A673 (cell line): ENCODE measurements at regions not wholly inside any gene's neighbourhood (a gene's known extent, or its start where the extent isn't known, plus 50 kb on each side); places are given as distances from the start of the nearest gene placed in this dataset.

Source experiments
- BruUV-seq: library from RNA; stranded (reverse); fragments of 400-500 nt; replicated peaks from 2 replicates; lab custom pipeline; 2021; lab: Mats Ljungman, UMichigan
- CTCF ChIA-PET: fragments of 300-600 bp; sonication (Branson Sonifier 250); formaldehyde crosslinking; loops from one replicate; lab custom pipeline; 2022; ENCODE audit warnings: antibody characterized with exemption; lab: Charles Lee
- POLR2A ChIA-PET: fragments of 300-600 bp; sonication (Branson Sonifier 250); formaldehyde crosslinking; loops from one replicate; lab custom pipeline; 2022; ENCODE audit warnings: antibody characterized with exemption; ENCODE audit not compliant: low non-redundant PET; lab: Charles Lee
- DNase-seq: peaks from one replicate; pipeline ENCODE4 v3.0.0-alpha.2; 2015; ENCODE audit warnings: low spot score
- H3K27ac ChIP-seq: fragments of 200-600 bp; sonication (generic); 2 replicates; pipeline ENCODE4 v1.5.1; 2016; ENCODE audit warnings: mixed run types, low read depth, mild to moderate bottlenecking, mixed read lengths, antibody characterized with exemption, low read length; ENCODE audit not compliant: poor library complexity, severe bottlenecking
- H3K27me3 ChIP-seq: fragments of 200-600 bp; sonication (generic); replicated peaks from 2 replicates; pipeline ENCODE4 v1.6.1; 2017; ENCODE audit warnings: mixed run types, low read depth, mild to moderate bottlenecking, mixed read lengths, antibody characterized with exemption, low read length; ENCODE audit not compliant: insufficient read depth, poor library complexity
- H3K36me3 ChIP-seq: fragments of 200-600 bp; sonication (generic); 2 replicates; pipeline ENCODE4 v1.6.1; 2016; ENCODE audit warnings: mixed run types, mild to moderate bottlenecking, mixed read lengths, antibody characterized with exemption, low read length; ENCODE audit not compliant: insufficient read depth, poor library complexity, severe bottlenecking
- H3K4me1 ChIP-seq: fragments of 200-600 bp; sonication (generic); 2 replicates; pipeline ENCODE4 v1.6.1; 2017; ENCODE audit warnings: mixed run types, mild to moderate bottlenecking, mixed read lengths, antibody characterized with exemption, low read length; ENCODE audit not compliant: insufficient read depth, poor library complexity, severe bottlenecking
- H3K4me3 ChIP-seq: fragments of 200-600 bp; sonication (generic); 2 replicates; pipeline ENCODE4 v1.5.1; 2016; ENCODE audit warnings: low read depth, mixed run types, mild to moderate bottlenecking, mixed read lengths, low read length; ENCODE audit not compliant: poor library complexity, severe bottlenecking
- H3K9me3 ChIP-seq: fragments of 200-600 bp; sonication (generic); 2 replicates; pipeline ENCODE4 v1.6.1; 2016; ENCODE audit warnings: mixed run types, low read depth, mild to moderate bottlenecking, mixed read lengths, antibody characterized with exemption, low read length; ENCODE audit not compliant: poor library complexity, severe bottlenecking
- EZH2 ChIP-seq: fragments of 200-600 bp; sonication (generic); IDR thresholded peaks from 2 replicates; pipeline ENCODE4 v1.6.1; 2017; ENCODE audit warnings: borderline replicate concordance, low read depth, mild to moderate bottlenecking, mixed read lengths, antibody characterized with exemption, low read length; ENCODE audit not compliant: poor library complexity, severe bottlenecking
- intact Hi-C: fragments of 100-400 bp; cut with micrococcal nuclease; formaldehyde crosslinking; loops from one replicate; pipeline ENCODE4 v1.10.0; 2022; ENCODE audit not compliant: unreplicated experiment
- TF ChIP-seq, protein P1 (sequence below): fragments of 300-800, 200-600 bp; sonication (generic); conservative IDR thresholded peaks from 2 replicates; pipeline ENCODE4 v1.5.1; 2017; ENCODE audit warnings: low read depth, mild to moderate bottlenecking, antibody characterized with exemption, low read length, moderate library complexity, mixed read lengths

DNA sequence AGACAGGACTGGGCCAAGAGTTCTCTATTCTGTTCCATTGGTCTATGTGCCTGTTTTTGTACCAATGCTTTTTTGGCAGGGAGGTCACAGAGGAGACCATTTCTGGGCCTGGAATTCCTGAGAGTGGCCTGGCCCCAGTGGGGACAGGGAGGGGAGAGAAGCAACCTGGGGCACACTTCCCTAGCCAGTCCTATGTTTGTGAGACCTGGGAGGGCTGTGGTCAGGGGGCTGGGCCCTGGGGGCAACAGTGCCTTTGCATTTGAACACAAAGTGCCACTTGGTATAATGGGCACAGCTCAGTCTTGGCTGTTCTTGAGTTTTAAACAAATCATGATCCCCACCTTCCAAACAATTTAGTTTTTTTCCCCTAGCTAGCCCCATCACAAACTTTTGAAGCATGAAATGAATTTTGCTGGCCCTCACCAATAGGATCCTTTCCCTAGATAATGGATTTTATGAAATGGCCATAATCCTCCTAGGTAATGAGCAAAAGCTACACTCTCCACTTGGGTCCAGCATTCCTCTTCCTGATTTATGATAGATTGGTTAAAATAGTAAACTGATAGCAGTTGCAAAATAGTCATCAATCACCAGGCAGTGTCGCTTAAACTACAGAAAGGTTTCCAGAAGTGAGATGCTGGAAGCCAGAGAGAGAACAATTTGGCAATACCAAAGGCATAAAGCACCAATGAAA is 133.5 kb downstream of the GLI2 start:
- Histone ChIP-seq H3K36me3 (no peaks in the 10 kb centered on the region), H3K4me3 (no peak overlapping the region), H3K27ac (no peak overlapping the region), H3K4me1 (peaks cover 11% of the 10 kb centered on the region), H3K9me3 (no peaks in the 10 kb centered on the region), H3K27me3 (no peaks in the 10 kb centered on the region)
- intact Hi-C loops, result no loop called here
- ChIA-PET POLR2A (no interaction called here), CTCF (no interaction called here)
- TF ChIP-seq EZH2, result no peak
- TF ChIP-seq, protein P1, sequence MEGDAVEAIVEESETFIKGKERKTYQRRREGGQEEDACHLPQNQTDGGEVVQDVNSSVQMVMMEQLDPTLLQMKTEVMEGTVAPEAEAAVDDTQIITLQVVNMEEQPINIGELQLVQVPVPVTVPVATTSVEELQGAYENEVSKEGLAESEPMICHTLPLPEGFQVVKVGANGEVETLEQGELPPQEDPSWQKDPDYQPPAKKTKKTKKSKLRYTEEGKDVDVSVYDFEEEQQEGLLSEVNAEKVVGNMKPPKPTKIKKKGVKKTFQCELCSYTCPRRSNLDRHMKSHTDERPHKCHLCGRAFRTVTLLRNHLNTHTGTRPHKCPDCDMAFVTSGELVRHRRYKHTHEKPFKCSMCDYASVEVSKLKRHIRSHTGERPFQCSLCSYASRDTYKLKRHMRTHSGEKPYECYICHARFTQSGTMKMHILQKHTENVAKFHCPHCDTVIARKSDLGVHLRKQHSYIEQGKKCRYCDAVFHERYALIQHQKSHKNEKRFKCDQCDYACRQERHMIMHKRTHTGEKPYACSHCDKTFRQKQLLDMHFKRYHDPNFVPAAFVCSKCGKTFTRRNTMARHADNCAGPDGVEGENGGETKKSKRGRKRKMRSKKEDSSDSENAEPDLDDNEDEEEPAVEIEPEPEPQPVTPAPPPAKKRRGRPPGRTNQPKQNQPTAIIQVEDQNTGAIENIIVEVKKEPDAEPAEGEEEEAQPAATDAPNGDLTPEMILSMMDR, result no peak
- no peak for DNase-seq
- BruUV-seq, result no TSS peak

DNA sequence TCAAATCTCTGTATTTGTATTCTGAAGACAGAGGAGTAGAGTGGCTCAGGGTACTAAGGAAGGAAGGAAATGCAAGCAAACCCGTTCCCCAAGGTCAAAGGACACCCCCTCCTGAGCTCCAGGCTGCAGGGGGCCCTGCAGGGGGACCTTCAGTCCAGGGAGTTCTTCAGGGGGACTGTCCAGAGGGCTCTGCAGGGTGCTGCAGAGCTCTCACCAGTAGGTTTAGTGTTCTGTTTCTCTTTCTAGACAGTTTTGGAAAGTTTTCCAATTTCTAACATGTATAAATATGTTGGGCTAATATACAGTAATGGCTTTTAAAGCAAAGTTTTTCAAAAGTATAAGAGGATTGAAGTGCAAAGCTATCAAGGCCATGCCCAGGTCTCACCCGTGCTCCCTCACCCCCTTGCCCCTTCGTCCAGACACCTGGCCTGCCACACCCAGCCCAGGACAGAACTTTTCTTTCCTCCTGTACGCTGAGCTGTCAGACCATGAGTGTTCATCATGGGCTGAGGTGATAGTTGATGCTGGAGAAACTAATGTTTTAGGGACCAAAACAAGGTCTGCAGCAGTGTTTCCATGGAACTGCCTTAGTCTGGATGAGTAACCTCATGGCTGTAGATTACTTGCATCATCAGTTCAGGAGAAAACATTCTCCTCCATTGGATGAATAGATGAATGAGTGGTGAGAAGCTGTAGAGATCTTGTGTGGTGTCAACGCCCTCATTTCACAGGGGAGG is 134.2 kb downstream of the GLI2 start:
- CTCF ChIA-PET, result no interaction called here
- peaks cover 11% of the 10 kb centered on the region for H3K4me1 ChIP-seq
- no peaks in the 10 kb centered on the region for H3K9me3 ChIP-seq
- intact Hi-C loops, result no loop called here
- TF ChIP-seq, protein P1, result no peak
- no peak for TF ChIP-seq EZH2
- H3K27me3 ChIP-seq, result no peaks in the 10 kb centered on the region
- no peak overlapping the region for H3K27ac ChIP-seq
- no peak overlapping the region for H3K4me3 ChIP-seq
- POLR2A ChIA-PET, result no interaction called here
- DNase-seq, result no peak
- no TSS peak for BruUV-seq
- H3K36me3 ChIP-seq, result no peaks in the 10 kb centered on the region

DNA sequence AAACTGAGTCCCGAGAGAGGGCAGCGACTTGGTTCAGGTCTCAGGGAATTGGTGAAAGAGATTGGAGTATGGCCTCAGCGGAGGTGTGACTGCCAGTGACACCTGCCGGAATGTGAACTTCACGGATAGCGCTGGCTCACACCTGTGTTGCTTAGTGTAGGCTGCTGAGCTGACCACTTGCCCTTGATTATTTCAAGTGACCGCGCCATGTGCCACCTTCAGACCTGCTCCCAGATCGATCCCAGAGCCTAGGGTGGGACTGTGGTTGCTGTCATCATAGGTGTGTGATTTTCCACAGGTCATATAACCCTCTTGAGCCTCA is 134.8 kb downstream of the GLI2 start:
- Histone ChIP-seq H3K27me3 (no peaks in the 10 kb centered on the region), H3K4me3 (no peak overlapping the region), H3K9me3 (no peaks in the 10 kb centered on the region), H3K27ac (no peak overlapping the region), H3K4me1 (peaks cover 11% of the 10 kb centered on the region), H3K36me3 (no peaks in the 10 kb centered on the region)
- no peak for DNase-seq
- POLR2A ChIA-PET, result no interaction called here
- CTCF ChIA-PET, result no interaction called here
- no TSS peak for BruUV-seq
- intact Hi-C loops, result no loop called here
- TF ChIP-seq, protein P1, result no peak
- no peak for TF ChIP-seq EZH2
